Smooth muscle cell (in vitro differentiated cells): ENCODE measurements at regions not wholly inside any gene's neighbourhood (a gene's known extent, or its start where the extent isn't known, plus 50 kb on each side); places are given as distances from the start of the nearest gene placed in this dataset.

Experiments
- DNase-seq: peaks from one replicate; lab custom pipeline; 2025; ENCODE audit not compliant: unreplicated experiment; lab: John Stamatoyannopoulos, UW
- H2AFZ ChIP-seq: fragments of 200-600 bp; sonication (generic); 2 replicates; pipeline ENCODE4 v1.6.0; 2016; ENCODE audit warnings: antibody characterized with exemption, low read depth, mild to moderate bottlenecking
- H3F3A ChIP-seq: fragments of 200-600 bp; sonication (generic); 2 replicates; pipeline ENCODE4 v1.6.0; 2017; ENCODE audit warnings: antibody characterized with exemption, low read depth
- H3K27ac ChIP-seq: fragments of 200-600 bp; sonication (generic); 2 replicates; pipeline ENCODE4 v1.5.1; 2016; ENCODE audit warnings: low read depth, mild to moderate bottlenecking
- H3K27me3 ChIP-seq: fragments of 200-600 bp; sonication (generic); 2 replicates; pipeline ENCODE4 v1.6.1; 2016; ENCODE audit warnings: low read depth, mild to moderate bottlenecking
- H3K36me3 ChIP-seq: fragments of 200-600 bp; sonication (generic); 2 replicates; pipeline ENCODE4 v1.5.1; 2016; ENCODE audit warnings: low read depth
- H3K4me1 ChIP-seq: fragments of 200-600 bp; sonication (generic); 2 replicates; pipeline ENCODE4 v1.5.1; 2016; ENCODE audit warnings: low read depth
- H3K4me2 ChIP-seq: fragments of 200-600 bp; sonication (generic); 2 replicates; pipeline ENCODE4 v1.6.0; 2016; ENCODE audit warnings: mild to moderate bottlenecking
- H3K4me3 ChIP-seq: fragments of 200-600 bp; sonication (generic); 2 replicates; pipeline ENCODE4 v1.5.1; 2016; ENCODE audit warnings: mild to moderate bottlenecking
- H3K79me2 ChIP-seq: fragments of 200-600 bp; sonication (generic); 2 replicates; pipeline ENCODE4 v1.6.0; 2016; ENCODE audit warnings: low read depth, mild to moderate bottlenecking
- H3K9ac ChIP-seq: fragments of 200-600 bp; sonication (generic); 2 replicates; pipeline ENCODE4 v1.6.0; 2016; ENCODE audit warnings: low read depth
- H3K9me3 ChIP-seq: fragments of 200-600 bp; sonication (generic); replicated peaks from 2 replicates; pipeline ENCODE4 v1.5.1; 2016; ENCODE audit warnings: low read depth
- H4K20me1 ChIP-seq: fragments of 200-600 bp; sonication (generic); 2 replicates; pipeline ENCODE4 v1.6.0; 2016; ENCODE audit warnings: low read depth
- WGBS: methylation state at CpG from one replicate; pipeline ENCODE4 v1.1.7; 2016; ENCODE audit warnings: low lambda C conversion rate; 5-methylcytosine and 5-hydroxymethylcytosine counted together
- TF ChIP-seq, protein P1 (sequence below): fragments of 200-600 bp; sonication (generic); IDR thresholded peaks from 2 replicates; pipeline ENCODE4 v1.5.1; 2017; ENCODE audit warnings: borderline replicate concordance, mild to moderate bottlenecking, antibody characterized with exemption; ENCODE audit not compliant: insufficient read depth, poor library complexity, severe bottlenecking

- TF ChIP-seq, protein P1, sequence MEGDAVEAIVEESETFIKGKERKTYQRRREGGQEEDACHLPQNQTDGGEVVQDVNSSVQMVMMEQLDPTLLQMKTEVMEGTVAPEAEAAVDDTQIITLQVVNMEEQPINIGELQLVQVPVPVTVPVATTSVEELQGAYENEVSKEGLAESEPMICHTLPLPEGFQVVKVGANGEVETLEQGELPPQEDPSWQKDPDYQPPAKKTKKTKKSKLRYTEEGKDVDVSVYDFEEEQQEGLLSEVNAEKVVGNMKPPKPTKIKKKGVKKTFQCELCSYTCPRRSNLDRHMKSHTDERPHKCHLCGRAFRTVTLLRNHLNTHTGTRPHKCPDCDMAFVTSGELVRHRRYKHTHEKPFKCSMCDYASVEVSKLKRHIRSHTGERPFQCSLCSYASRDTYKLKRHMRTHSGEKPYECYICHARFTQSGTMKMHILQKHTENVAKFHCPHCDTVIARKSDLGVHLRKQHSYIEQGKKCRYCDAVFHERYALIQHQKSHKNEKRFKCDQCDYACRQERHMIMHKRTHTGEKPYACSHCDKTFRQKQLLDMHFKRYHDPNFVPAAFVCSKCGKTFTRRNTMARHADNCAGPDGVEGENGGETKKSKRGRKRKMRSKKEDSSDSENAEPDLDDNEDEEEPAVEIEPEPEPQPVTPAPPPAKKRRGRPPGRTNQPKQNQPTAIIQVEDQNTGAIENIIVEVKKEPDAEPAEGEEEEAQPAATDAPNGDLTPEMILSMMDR, result no peak
- H3K9me3 ChIP-seq, result no peaks in the 10 kb centered on the region
- no peak for DNase-seq
- H2AFZ ChIP-seq, result no peak overlapping the region
- WGBS, result 86% methylated on average over 2 of the region's 2 CpGs
- H3K4me1 ChIP-seq, result no peaks in the 10 kb centered on the region
- no peaks in the 10 kb centered on the region for H4K20me1 ChIP-seq
- no peaks in the 10 kb centered on the region for H3K79me2 ChIP-seq
- H3K36me3 ChIP-seq, result no peaks in the 10 kb centered on the region
- H3K27me3 ChIP-seq, result no peaks in the 10 kb centered on the region
- no peak overlapping the region for H3K4me2 ChIP-seq
- H3K27ac ChIP-seq, result no peak overlapping the region
- H3K9ac ChIP-seq, result no peak overlapping the region
- no peak overlapping the region for H3K4me3 ChIP-seq
- H3F3A ChIP-seq, result no peaks in the 10 kb centered on the region
Measured at GRCh38 chr12:28973491-28973890, 175.6 kb upstream of the FAR2 start.

DNA sequence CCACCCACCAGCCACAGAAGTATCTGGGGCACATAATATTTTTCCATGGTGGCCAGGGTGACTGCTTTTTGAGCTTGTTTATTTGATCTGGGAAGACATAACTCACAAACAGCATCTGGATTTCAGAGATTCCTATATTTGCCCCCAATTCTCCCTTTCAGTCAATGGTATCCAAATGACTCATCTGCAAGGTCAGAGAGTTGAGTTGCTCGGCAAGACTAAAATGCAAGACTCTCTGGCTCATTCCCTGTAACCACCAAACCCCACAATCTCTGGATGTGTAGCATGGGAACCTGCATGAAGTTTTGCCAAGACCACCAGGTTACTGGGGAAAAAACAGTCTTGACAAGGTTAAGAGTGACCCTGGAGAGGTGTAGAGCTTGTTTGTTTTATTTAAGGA is 174.9 kb upstream of the FAR2 start:
- H3K4me3 ChIP-seq, result no peak overlapping the region
- H3K9me3 ChIP-seq, result no peaks in the 10 kb centered on the region
- H3K27ac ChIP-seq, result no peak overlapping the region
- no peak overlapping the region for H3K4me2 ChIP-seq
- DNase-seq, result no peak
- no peaks in the 10 kb centered on the region for H3K4me1 ChIP-seq
- no peaks in the 10 kb centered on the region for H4K20me1 ChIP-seq
- 39% methylated on average over 1 of the region's 1 CpG for WGBS
- no peaks in the 10 kb centered on the region for H3K27me3 ChIP-seq
- no peaks in the 10 kb centered on the region for H3K36me3 ChIP-seq
- TF ChIP-seq, protein P1, result no peak
- H3K9ac ChIP-seq, result no peak overlapping the region
- H3K79me2 ChIP-seq, result no peaks in the 10 kb centered on the region
- no peak overlapping the region for H2AFZ ChIP-seq
- H3F3A ChIP-seq, result no peaks in the 10 kb centered on the region

GRCh38 chr12:28974883-28975282 is 174.2 kb upstream of the FAR2 start:
- Histone ChIP-seq H3F3A (no peaks in the 10 kb centered on the region), H4K20me1 (no peaks in the 10 kb centered on the region), H2AFZ (no peak overlapping the region), H3K4me1 (no peaks in the 10 kb centered on the region), H3K4me2 (no peak overlapping the region), H3K79me2 (no peaks in the 10 kb centered on the region), H3K27ac (no peak overlapping the region), H3K9ac (no peak overlapping the region), H3K27me3 (no peaks in the 10 kb centered on the region), H3K9me3 (no peaks in the 10 kb centered on the region), H3K36me3 (no peaks in the 10 kb centered on the region), H3K4me3 (no peak overlapping the region)
- 97% methylated on average over 1 of the region's 1 CpG for WGBS
- no peak for DNase-seq
- TF ChIP-seq, protein P1, result no peak

- Histone ChIP-seq H3K27ac (no peak overlapping the region), H4K20me1 (no peaks in the 10 kb centered on the region), H3K36me3 (no peaks in the 10 kb centered on the region), H3K4me2 (no peak overlapping the region), H3F3A (no peaks in the 10 kb centered on the region), H2AFZ (no peak overlapping the region), H3K27me3 (no peaks in the 10 kb centered on the region), H3K9ac (no peak overlapping the region), H3K4me1 (no peaks in the 10 kb centered on the region), H3K79me2 (no peaks in the 10 kb centered on the region), H3K4me3 (no peak overlapping the region), H3K9me3 (no peaks in the 10 kb centered on the region)
- TF ChIP-seq, protein P1, result no peak
- WGBS, result 60% methylated on average over 3 of the region's 3 CpGs
- DNase-seq, result no peak
Measured at GRCh38 chr12:28975564-28976340, 173.3 kb upstream of the FAR2 start.
